Pancreas (tissue), 10 donors: ENCODE measurements at regions not wholly inside any gene's neighbourhood (a gene's known extent, or its start where the extent isn't known, plus 50 kb on each side); places are given as distances from the start of the nearest gene placed in this dataset.
"Not testable (repeated sequence)": the region's sequence is repeated elsewhere in the genome, so short reads cannot be mapped to it uniquely, and the experiment has no call there.

Experiments used
- ATAC-seq, 4 donors: fragments of 200-7000 bp; cut with Tn5 transposase; one replicate each; pipeline versions ENCODE4 v1.8.0 to v1.9.1; 2020; ENCODE audit warnings: mild to moderate bottlenecking in 4 of 4, moderate library complexity in 4 of 4
- DNase-seq, 6 donors: peaks; one replicate each; pipeline ENCODE4 v3.0.0-alpha.2; 2020
- FAIRE-seq: peaks from 2 replicates; lab custom pipeline; 2012; peaks lifted over from hg19 to GRCh38; lab: Jason Lieb, UNC
- H3K27ac ChIP-seq, 4 donors: fragments of 200-600 bp; sonication (generic); 1 replicate in 3 of 4; 2 replicates in 1 of 4; pipeline versions ENCODE4 v1.5.0 to v1.8.0; 2020
- H3K27me3 ChIP-seq, 4 donors: fragments of 200-600 bp; one replicate each; pipeline ENCODE4 v1.8.0; 2021
- H3K36me3 ChIP-seq, 3 donors: fragments of 200-600 bp; sonication (generic) in 1 of 3; one replicate each; pipeline versions ENCODE4 v1.5.0 to v1.8.0; 2020 to 2021
- H3K4me1 ChIP-seq, 3 donors: fragments of 200-600 bp; one replicate each; pipeline ENCODE4 v1.8.0; 2021
- H3K4me3 ChIP-seq, 4 donors: fragments of 200-600 bp; sonication (generic) in 2 of 4; one replicate each; pipeline versions ENCODE4 v1.5.0 to v1.8.0; 2020 to 2021
- H3K9me3 ChIP-seq, 4 donors: fragments of 200-600 bp; one replicate each; pipeline ENCODE4 v1.8.0; 2021
- WGBS, 2 donors: extraction: QIAGEN DNeasy Blood & Tissue Kit; methylation state at CpG; one replicate each; pipeline ENCODE4 v1.1.7; 2013; 5-methylcytosine and 5-hydroxymethylcytosine counted together
- intact Hi-C, 3 donors: fragments of 100-400 bp; cut with DNase I; formaldehyde crosslinking; loops; one replicate each; pipeline versions ENCODE4 v1.11.1 to v1.14.2; 2022
- TF ChIP-seq, protein P1 (sequence below), 4 donors: fragments of 200-600 bp; sonication (generic) in 3 of 4; IDR thresholded peaks; one replicate each; pipeline versions ENCODE4 v1.5.0 to v1.8.0; 2021; ENCODE audit warnings: antibody characterized with exemption in 4 of 4
- donor health status: healthy with polysubstance abuse.
- donor health status: DM: no; HTN: no; CAD: no; lungs with moderate emphysema.
- donor health status: DM: no; HTN: no; CAD: no.
- donor health status: control.
- donor health status: control.
- donor health status: Bipolar disorder and iron deficiency.
- donor health status: DM: yes; HTN: yes; CAD: no.
- donor health status: DM: no; HTN: no; CAD: no.
- donor health status: DM: no; HTN: no; CAD: no.
- donor health status: DM: yes; HTN: yes; CAD: no.

DNA sequence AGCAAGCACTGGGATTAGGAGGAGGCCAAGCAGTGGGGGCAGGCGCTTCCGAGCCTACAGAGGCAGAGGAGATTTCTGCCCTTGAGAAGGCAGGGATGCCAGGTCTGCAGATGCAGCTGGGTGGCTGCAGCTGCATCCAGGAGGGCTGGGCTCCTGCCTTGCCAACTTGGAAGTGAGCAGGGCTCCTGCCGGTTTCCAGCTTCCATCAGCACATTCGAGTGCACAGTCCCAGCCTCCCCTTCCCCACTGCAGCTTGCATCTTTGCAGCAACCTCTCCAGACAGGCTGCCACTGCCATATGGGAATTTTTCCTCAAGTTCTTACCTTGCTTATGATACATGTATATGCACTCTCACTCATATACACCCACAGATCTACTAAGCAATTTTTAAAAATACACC, 1234.3 kb upstream of the B3GALT2 start:
- no peak for FAIRE-seq
- peak in 1 of 6 donors; percentile 11 for DNase-seq
- no peaks in the 10 kb centered on the region for H3K4me1 ChIP-seq
- no peak overlapping the region for H3K4me3 ChIP-seq
- WGBS, 2 donors: 51 to 72% methylated on average over 4 of the region's 4 CpGs
- H3K27me3 ChIP-seq: no peaks in the 10 kb centered on the region
- no peaks in the 10 kb centered on the region for H3K36me3 ChIP-seq
- ATAC-seq: no peak
- H3K9me3 ChIP-seq: no peaks in the 10 kb centered on the region
- TF ChIP-seq, protein P1, sequence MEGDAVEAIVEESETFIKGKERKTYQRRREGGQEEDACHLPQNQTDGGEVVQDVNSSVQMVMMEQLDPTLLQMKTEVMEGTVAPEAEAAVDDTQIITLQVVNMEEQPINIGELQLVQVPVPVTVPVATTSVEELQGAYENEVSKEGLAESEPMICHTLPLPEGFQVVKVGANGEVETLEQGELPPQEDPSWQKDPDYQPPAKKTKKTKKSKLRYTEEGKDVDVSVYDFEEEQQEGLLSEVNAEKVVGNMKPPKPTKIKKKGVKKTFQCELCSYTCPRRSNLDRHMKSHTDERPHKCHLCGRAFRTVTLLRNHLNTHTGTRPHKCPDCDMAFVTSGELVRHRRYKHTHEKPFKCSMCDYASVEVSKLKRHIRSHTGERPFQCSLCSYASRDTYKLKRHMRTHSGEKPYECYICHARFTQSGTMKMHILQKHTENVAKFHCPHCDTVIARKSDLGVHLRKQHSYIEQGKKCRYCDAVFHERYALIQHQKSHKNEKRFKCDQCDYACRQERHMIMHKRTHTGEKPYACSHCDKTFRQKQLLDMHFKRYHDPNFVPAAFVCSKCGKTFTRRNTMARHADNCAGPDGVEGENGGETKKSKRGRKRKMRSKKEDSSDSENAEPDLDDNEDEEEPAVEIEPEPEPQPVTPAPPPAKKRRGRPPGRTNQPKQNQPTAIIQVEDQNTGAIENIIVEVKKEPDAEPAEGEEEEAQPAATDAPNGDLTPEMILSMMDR (IDR thresholded peaks at IDR 0.05): no peak
- H3K27ac ChIP-seq: no peak overlapping the region
- intact Hi-C loops: no loop called here

DNA sequence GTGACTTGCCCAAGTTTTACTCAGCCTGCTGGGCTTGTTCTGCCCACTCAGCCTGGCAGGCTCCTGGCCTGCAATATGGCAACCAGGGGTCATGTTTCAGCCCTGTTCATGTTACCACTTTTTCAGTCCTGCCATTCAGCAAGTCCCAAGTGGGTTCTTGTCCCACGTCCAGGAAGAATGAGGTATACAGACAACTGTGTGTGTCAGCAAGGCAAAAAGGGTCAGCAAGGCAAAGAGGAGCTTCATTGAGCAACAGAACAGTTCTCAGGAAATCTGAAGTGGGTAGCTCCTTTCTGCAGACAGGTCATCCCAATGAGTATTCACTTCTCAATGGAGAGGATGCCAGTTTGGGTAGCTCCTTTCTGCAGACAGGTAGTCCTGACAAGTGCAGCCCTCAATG, 1233.3 kb upstream of the B3GALT2 start:
- no peaks in the 10 kb centered on the region for H3K4me1 ChIP-seq
- H3K36me3 ChIP-seq: no peaks in the 10 kb centered on the region
- no peak overlapping the region for H3K27ac ChIP-seq
- intact Hi-C loops: no loop called here
- no peak for FAIRE-seq
- WGBS, 2 donors: 19 to 33% methylated on average over 1 of the region's 1 CpG
- no peaks in the 10 kb centered on the region for H3K27me3 ChIP-seq
- no peak for ATAC-seq
- TF ChIP-seq, protein P1 (IDR thresholded peaks at IDR 0.05): no peak
- no peak for DNase-seq
- H3K9me3 ChIP-seq: no peaks in the 10 kb centered on the region
- no peak overlapping the region for H3K4me3 ChIP-seq

DNA sequence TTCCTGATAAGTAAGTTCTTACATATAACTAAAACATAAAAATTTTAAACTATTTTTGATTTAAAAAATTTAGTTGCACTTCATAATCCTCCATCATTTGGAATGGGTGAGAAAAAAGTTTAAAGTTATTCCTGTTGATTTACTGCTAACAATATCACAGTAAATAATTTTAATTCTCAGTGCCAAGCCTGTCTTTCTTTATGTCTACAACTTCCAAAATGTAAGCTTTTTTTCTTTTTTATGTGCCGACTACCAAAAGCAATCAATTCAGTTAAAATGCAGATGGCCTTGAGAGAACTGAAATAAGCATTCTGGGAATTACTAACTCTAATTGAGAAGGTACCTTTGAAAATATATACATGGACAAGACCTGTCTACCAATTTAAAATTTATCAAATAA, 1224.3 kb upstream of the B3GALT2 start:
- intact Hi-C loops: no loop called here
- Histone ChIP-seq H3K4me3 (no peak overlapping the region), H3K9me3 (no peaks in the 10 kb centered on the region), H3K4me1 (no peaks in the 10 kb centered on the region), H3K27me3 (no peaks in the 10 kb centered on the region), H3K36me3 (no peaks in the 10 kb centered on the region), H3K27ac (no peak overlapping the region)
- WGBS, 2 donors: 16 to 28% methylated on average over 1 of the region's 1 CpG
- DNase-seq (no peak), FAIRE-seq (no peak), ATAC-seq (no peak)
- TF ChIP-seq, protein P1 (IDR thresholded peaks at IDR 0.05): no peak

DNA sequence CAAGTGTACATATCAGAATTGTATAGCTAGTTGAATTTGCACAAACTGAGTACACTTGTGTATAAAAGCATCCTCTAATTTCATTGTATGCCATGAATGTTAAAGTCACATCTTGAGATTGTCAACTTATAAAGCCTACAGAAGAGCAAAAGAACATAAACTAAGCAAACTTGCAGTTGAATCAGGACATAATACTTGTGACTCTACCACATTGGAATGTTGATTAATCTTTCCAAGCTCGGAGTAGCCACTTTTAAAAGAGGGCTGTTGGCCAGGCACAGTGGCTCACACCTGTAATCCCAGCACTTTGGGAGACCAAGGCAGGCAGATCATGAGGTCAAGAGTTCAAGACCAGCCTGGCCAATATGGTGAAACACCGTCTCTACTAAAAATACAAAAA, 1220.8 kb upstream of the B3GALT2 start:
- H3K27me3 ChIP-seq, DNase-seq, ATAC-seq, H3K27ac ChIP-seq, H3K4me1 ChIP-seq, intact Hi-C loops, H3K9me3 ChIP-seq, FAIRE-seq, H3K36me3 ChIP-seq, H3K4me3 ChIP-seq: not testable (repeated sequence)
- 33 to 52% methylated on average over 2 of the region's 2 CpGs for WGBS, 2 donors

DNA sequence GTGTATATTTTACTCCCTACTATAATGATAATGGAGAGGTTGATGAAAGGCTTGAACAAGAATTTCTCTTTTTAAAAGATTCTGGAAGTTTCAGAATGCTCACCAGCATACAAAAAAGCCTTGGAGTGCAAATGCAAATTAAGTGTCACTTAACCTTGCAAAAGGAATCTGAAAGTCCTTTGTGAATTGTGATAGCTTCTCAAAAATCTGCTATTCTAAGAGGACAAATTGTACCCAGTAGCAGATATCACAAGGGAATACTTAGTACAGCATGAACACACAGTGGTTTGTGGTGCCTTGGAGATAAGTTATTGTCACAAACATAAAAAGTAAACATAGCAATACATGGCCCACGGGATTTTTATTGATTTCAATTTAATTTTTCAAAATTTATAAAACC, 1208.3 kb upstream of the B3GALT2 start:
- ATAC-seq (no peak), DNase-seq (no peak), FAIRE-seq (no peak)
- 3 to 13% methylated on average over 1 of the region's 1 CpG for whole genome bisulfite sequencing, 2 donors
- Histone ChIP-seq H3K36me3 (no peaks in the 10 kb centered on the region), H3K27ac (no peak overlapping the region), H3K27me3 (no peaks in the 10 kb centered on the region), H3K9me3 (no peaks in the 10 kb centered on the region), H3K4me1 (no peaks in the 10 kb centered on the region), H3K4me3 (no peak overlapping the region)
- intact Hi-C loops: no loop called here
- TF ChIP-seq, protein P1 (IDR thresholded peaks at IDR 0.05): no peak

DNA sequence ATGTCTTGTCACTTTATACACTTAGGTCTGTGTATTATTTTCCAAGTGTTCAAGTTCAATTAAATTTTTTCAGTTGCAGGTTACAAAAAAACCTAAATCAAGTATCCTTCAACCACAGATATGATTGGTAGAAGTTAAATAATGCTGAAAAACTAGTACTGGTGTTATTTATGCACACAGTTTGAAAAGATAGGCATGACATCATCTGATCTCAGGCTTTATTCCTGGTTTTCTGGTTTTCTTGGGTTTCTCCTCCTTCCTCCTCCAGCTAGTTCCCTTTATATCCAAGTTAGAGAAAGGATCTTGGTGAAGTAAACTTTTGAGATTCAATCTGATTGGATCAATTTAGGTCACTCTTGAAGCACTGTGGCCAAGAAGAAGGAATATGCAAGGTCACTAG, 1201.1 kb upstream of the B3GALT2 start:
- DNase-seq (no peak), FAIRE-seq (no peak), ATAC-seq (no peak)
- no peak overlapping the region for H3K27ac ChIP-seq
- no peak overlapping the region for H3K4me3 ChIP-seq
- H3K4me1 ChIP-seq: no peaks in the 10 kb centered on the region
- intact Hi-C loops: no loop called here
- H3K9me3 ChIP-seq: no peaks in the 10 kb centered on the region
- H3K27me3 ChIP-seq: no peaks in the 10 kb centered on the region
- TF ChIP-seq, protein P1 (IDR thresholded peaks at IDR 0.05): no peak
- no peaks in the 10 kb centered on the region for H3K36me3 ChIP-seq
